ENCODE measurements at regions not wholly inside any gene's neighbourhood (a gene's known extent, or its start where the extent isn't known, plus 50 kb on each side); places are given as distances from the start of the nearest gene placed in this dataset.

DNA sequence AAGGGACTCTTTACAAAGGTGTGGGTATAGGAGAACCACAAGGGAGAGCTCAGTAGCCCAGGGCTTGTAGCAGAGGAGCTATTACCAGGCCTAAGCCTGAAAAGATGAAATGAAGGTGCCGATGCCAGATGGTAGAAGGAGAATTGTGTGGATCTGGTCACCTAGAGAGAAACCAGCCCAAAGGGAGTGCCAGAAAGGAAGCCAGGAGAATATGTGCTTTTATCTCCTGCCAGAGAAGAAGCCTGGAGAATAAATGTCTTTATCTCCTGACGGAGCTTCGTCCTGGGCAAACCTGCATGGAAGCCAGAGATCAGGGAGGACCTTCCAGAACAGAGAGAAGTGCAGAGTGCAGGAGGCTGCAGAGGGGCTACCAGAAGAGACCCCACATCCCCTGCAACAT is 142.6 kb downstream of the MED10 start:
- no peak for DNase-seq

DNA sequence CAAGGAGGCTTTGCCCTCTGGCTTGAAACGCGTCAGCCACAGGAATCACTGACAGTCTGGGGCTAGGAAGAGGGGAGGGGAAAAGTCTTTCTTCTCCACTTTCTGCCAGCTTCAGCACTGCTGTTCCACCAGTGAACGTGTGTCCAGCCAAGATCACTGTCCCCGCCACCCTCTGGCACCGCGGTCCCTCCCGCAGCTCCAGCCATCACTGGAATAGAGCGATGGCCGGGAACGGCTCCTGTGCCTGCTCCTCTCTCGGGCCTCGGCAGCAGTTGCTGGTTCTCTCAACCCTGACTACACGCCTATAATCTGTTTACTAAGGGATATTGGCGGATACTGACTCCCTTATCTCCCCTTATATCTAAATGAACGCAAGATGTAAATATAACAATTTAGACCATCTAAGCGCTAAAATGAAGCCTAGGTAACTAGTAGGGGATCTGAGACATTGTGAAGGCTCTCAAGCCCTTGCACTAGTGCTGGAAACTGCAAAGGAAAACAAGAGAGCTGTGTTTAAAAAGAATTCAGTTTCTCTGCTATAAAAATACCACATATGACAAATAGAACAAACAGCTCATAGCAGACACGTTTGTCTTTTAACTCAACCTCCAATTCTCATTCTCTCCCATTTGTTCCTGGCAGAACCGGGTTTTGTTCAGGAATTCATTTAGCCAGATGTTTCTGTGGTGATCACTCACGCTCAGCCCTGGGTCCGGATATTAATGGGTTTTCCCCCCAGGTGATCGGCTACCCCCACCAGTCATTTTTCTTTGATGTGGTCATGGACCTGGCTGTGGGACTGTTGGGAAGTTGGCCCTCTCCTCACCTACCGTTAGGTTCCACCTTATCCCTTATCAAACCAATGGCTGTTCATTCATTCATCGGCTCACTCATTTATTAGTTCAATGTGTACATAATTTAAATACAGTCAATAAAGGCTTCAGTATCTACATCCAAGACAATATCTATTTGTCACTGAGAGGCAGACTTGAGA is 149.8 kb downstream of the MED10 start:
- no peak for DNase-seq

DNA sequence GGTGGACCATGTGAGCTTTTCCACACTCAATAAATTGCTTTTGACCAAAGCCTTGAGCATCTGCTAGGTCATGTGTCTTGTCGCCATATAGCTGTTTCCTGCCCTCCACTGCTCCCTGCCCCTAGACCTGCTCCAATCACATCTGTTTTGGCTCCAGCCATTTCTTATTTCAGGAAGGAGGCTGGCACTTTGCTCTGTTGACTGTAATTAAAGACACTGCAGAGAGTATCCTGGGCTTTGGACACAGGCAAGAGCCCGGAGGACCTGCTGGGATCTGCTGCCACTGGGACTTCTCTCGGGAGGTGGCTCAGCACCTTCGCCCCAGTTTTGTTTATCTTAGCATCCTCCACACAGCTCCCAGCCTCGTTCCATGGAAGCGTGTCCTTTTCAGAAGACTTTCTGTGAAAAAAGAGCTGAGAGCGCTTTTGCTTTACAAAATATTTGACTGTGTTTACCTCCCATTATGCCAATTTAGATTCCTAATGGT is 153.2 kb downstream of the MED10 start:
- DNase-seq: no peak

DNA sequence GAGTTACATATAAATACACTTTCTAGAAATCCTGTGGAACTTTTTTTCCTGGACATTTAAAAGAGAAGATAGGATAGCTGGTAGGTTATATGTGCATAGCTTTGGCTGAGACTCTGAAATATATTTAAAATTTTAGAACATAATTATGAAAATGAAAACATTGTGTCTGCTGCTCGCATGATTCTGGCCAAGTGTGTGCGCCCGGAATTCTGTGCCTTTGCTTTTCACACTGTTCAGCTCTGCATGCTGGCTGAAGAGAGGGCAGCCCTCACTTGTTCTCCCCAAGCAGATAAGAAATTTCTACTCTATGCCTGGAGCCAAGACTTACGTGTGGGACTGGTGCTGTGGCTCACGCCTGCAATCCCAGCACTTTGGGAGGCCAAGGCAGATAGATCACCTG is 153.9 kb downstream of the MED10 start:
- DNase-seq: no peak

DNA sequence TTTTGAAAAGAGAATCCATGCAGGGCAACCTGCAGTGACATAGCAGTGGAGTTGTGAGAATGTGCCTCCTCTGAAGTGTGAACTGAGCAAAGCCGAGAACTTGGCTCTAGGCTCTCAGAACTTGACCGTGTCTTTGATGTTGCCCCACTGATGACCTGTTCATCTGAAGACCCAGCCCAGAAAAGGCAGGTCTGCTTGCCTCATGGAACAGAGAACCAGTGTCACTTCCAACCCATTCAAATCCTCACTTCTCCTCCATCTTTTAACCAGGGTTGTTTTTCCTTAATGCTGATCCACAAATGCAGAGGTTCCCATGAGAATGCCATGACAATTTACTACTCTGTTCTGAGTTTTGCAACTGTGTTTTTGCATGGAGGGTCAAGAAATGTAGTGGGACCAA is 155.4 kb downstream of the MED10 start:
- DNase-seq: no peak

DNA sequence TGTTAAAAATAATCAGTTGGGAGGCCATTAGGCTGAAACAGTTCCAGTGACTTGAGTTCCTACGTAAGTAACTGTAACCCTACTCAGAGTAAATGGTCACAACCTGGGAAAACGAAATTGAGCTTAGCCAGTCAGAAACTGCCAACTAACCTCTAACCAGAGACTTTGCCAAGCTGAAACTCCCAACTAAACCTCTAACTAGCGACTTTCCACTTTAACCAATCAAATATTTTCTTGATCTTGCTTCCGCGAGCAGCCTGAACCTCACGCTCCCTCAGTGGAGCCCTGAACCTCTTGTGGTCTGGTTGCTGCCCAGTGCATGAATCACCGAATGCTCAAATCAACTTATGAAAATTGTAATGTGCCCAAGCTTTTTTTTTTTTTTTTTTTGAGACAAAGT is 156.2 kb downstream of the MED10 start:
- no peak for DNase-seq

DNA sequence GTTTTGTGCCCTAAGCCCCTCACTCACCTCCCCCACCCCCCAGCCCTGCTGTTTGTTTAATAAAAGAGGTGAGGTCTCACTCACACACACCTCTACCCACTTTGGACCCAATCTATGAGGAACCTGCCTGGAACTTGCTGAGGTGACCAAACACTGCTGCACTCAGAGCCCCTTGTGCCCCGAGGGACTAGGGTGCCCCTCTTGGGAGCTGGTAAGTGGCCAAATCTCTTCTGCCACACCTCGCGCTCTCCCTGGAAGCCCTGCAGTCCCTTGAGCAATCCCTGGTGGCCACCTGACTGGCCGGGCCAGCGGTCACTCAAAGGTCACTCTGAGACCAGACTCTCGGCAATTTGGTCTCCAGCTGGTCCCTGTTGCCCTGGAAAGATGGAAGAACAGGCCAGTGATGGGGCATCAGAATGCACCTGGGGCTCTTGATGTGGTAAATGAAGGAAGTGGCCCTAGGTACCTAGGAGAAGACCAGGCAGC is 157.2 kb downstream of the MED10 start:
- no peak for DNase-seq

DNA sequence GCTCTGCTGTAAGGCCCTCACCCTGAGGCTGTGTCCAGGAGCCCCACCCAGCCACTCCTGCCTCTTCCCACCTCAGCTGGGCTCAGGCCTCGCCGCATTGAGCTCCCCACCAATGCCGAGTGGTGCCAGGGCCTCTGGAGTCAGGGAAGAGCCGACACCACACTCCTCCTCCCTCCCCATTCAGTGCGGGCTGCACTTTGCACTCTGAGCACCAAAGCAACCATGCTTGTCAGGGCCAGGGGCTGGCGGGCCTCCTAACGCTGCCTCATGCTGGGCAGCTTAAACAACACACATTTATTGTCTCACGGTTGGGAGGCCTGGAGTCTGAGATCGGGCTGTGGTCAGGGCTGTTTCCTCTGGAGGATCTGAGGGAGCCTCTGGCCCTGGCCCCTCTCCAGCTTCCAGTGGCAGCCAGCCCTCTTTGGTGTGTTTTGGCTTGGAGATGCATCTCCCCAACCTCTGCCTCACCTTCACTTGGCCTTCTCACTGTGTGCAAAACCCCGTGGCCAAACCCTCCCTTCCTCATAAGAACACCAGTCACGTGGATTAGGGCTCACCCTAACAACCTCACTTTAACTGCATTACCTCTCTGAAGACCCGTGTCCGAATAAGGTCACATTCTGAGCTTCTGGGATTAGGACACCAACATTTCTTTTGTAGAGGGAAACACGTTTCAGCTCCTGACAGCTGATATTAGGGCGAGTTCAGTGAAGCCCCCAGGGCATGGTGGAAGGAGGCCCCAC is 157.8 kb downstream of the MED10 start:
- DNase-seq: no peak

DNA sequence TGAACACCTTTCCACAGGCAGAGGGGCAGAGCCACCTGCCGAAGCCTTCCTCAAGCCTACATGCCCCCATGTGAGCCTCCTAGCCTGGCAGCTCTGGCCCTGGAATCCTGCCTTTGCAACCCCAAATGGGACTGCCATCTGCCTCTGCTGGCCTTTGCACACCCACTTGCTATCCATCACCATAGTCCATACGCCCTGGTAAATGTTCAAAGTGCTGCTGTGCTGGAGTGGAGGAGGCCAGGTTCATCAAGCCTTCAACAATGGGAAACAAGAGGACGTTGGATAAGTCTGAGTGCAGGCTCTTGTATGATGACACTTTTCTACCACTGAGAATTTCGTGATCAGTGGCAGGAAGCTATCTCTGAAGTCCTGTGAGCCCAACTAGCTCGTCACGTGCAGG is 159.8 kb downstream of the MED10 start:
- DNase-seq: no peak

DNA sequence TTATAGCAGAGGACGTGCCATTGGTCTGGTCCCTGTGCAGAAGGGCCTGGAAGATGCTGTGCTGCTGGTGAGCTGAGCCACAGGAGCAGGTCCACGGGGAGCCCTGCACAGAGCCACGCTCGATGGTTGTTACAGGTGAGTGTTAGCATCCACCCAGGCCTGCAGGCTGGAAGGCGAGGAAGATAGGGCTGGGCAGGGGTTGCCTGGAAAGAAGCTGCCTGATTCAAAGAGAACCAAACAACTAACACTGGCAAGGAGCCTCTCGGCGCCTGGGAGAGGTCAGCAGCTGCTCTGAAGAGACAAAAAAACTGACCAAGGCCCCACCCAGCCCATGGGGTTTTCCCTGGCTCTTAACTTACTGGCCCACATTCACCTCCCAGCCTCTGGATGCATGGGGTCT is 160.2 kb downstream of the MED10 start:
- no peak for DNase-seq

DNA sequence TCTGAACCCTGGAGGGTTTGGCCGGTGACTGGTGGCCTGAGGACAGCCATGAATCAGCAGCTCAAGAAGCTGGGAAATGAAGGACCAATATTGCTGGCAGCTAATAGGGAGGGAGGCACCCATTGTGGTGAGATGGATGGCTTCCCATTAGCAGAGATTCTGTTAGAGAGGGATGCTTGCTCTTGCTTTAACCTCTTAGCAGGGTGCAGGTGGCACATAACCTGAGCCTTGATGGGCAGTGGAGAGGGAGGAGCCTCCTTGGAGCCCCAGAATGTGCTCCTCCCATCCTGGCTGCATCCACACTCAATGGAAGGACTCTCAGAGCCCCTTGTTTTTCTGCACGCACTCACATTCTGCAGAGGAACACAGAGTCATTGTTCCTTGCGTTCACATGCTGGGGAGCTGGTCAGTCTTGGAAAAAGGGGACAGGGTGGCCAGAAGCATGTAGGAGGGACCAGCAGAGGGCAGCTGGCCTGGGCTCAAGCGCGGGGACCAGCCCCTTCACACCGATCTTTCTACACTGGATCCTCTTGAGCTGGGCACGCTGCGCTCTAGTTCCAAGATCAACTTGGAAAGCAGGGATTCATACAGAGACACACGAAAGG is 161.8 kb downstream of the MED10 start:
- DNase-seq: no peak

DNA sequence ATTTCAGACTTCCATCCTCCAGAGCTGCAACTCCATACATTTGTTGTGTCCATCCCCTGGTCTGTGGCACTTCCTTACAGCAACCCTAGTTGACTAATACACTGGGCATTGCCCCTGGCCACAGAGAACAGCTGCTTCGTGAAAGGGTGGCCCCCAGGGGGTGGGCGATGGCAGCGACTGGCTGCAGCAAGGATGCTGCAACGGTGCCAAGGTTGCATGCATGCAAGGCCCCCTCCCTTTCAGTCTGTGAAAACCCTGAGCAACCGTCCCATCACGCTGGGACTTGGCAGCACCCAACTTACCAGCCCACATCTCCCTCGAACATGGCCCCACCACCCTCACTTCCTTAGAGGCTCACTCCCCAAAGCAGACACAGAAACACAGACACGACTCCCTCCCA is 162.5 kb downstream of the MED10 start:
- no peak for DNase-seq

DNA sequence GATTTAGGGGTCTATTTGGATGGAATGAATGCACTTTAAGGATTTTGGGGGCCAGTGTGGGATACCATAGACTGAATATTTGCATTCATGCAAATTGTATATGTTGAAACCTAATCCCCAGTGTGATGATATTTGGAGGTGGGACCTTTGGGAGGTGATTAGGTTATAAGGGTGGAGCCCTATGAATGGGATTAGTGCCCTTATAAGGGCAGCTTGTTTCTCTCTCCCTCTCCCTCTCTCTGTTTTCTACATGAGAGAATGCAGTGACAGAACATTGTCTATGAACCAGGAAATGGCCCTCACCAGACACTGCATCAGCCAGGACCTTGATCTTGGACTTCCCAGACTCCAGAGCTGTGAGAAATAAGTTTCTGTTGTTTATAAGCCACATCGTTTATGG is 166.1 kb downstream of the MED10 start:
- no peak for DNase-seq

DNA sequence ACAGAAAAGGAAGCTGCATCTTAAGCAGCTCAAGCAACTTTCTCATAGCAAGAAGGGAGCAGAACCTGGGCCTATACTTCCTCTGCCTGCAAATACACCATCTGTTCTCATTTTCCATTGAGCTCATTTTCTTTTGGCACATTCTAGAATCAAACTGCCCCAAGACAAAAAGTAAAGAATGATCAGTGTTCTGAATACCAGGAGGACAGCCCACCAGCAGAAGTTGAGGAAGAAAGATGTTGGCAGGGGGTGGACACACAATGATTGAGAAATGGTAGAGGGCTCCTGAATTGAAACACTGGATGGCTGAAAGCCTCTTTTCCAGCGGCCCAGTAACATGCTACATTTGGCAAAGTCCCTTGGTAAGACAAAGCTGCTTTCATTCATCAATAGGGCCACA is 171.8 kb downstream of the MED10 start:
- DNase-seq: no peak

DNA sequence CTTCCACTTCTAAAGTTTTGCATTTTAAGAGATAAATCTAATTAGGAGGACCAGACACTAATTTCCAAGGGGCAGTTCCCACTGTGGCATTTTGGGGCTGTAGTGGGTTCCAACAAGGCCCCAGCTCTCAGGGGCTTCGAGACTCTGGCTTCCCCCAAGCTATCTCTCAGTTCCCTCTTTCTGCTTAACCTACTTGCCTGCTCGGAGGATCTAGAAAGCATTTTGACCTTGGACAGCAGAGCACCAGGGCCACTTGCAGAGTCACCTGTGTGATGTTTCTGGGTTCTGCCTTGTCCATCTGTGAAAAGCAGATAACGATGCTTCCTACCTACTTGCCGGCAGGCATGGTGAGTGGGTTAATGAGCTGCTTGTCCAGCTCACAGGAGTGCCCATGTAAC is 175.4 kb downstream of the MED10 start:
- no peak for DNase-seq

DNA sequence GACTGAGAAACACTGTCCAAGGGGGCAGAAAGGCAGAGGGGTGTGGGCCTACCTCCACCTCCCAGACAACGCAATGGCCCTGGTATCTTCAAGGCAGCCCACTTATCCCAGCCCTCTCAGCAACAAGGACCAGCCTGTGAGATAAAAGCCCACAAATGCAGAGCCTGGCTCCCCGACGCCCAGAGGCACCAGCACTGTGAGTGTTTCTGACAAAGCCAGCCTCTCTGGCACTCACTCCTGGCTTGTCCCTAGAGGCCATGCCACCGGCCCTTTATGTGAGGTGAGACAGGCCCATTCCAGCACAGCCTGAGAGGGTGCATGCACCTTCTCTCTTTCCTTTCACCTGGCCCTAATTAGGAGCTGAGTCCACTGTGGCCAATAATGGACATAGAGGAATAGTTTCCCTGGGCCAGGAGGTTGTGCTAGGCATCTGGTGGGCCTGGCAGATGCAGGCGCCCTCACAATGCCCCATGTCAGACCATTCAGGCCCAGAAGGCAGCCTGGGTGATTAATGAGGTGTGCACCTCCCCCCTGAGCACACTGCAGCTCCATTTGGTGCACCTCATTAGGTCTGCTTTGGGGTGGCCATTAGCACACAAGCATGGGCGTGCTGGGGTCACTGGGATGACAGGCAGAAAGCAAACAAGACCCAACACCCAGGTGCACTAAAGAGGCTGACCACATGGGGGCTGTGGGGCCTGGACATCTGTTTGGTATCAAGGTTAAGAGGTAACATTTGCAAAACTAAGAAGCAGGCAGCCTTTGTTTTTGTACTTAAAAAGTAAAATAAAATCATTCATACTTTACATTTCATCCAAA is 176.0 kb downstream of the MED10 start:
- no peak for DNase-seq

DNA sequence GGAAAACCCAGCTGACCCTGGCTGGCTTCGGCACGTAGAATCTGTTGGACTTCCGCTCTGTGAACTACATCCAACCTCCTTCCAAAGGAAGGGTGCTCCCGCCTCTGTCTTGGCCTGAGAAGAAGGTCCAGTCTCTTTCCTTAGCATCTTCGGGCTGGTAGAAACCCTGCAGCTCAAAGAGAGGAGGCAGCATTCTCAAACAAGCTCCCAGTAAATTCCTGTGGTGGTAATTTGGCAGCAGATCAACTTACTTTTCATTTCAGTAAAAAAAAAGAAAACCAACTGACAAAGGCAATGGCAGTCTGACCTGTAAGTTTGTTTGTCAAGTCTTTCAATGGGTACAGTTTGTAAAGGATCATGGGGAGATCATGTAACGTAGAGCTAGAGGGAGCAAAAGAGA is 176.7 kb downstream of the MED10 start:
- no peak for DNase-seq

DNA sequence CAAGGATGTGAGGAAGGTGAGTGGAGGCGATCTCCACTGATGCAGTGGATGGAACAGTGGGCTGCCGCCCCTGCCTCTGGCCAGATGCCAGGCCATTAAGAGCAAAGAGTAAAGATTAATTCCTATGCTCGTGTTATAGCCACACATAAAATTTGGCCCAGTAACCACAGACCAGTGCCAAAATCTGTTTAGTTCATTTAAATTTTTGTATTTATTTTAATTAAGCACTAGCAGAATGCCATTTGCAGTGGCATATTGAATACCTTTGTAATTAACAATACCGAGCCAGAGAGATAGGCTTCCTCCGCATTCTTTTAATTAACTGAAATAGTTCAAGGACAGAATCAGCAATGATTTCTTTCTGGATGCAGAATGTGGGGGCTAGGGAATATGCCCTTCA is 179.8 kb downstream of the MED10 start:
- DNase-seq: no peak

DNA sequence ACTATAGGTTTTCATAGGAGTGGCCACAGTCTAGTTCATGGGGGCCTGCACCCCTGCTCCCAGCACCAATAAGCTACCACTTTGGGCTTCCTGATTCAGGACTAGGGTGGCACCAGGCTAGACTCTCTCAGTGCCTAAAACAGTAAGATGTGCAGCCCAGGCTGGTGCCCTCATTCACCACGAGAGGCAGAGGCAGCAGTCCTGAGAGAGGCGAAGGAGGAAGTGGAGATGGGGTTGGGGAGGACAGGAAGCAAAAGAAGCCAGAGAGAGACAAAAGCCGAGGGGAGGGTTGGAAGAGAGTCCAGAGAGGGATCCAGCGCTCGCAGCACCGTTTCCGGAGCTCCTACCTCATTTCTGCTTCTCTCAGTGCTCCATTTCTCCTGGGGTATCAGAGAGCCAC is 180.9 kb downstream of the MED10 start:
- DNase-seq: no peak

DNA sequence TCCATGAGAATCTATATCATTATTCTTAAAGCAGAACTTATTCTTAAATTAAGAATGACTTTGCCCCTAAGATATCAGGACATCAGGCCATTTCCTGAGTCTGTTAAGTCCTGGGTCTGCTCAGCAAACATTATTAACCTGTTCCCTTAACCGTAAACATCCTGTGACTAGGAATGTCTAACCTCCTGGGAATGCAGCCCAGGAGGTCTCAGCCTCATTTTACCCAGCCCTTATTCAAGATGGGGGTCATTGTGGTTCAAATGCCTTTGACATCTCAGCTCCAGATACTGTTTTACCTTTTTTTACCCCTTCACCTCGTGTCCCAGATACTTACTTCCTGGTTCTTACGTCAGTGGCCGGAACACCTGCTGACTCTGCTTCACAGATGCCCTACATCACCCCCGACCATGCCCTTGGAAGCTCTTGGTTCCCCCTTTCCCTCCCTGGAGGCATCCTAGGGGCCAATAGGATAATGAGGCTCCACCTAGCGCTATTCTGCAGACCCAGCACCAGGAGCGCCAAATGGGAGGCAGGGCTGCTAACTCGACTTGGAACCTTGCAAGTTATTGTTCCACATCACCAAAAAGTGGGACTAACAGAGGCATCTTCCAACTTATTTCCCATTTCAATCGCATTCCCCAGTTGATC is 182.5 kb downstream of the MED10 start:
- no peak for DNase-seq

DNA sequence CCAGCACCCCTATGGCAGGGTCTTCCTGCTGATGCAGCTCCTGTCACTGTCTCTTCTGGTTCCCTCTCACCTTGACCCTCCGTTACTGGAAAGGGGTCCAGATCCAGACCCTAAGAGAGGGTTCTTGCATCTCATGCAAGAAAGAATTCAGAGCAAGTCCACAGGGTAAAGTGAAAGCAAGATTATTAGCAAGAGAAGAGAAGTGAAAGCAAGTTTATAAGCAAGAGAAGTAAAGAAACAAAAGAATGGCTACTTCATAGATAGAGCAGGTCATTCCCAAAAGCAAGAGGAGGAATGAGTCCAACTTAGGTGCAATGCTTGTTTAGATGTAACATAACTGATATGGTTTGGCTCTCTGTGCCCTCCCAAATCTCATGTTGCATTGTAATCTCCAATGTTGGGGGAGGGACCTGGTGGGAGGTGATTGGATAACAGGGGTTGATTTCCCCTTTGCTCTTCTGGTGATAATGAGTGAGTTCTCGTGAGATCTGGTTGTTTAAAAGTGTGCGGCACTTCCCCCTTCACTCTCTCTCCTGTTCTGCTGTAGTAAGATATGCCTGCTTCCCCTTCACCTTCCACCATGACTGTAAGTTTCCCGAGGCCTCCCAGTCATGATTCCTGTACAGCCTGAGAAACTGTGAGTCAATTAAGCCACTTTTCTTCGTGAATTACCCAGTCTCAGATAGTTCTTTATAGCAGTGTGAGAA is 183.3 kb downstream of the MED10 start:
- no peak for DNase-seq
